HG03159 (cell line): ENCODE measurements at regions not wholly inside any gene's neighbourhood (a gene's known extent, or its start where the extent isn't known, plus 50 kb on each side); places are given as distances from the start of the nearest gene placed in this dataset.

Experiments
- ATAC-seq: cut with Tn5 transposase; IDR thresholded peaks from one replicate; pipeline ENCODE4 v1.9.1; 2021; ENCODE audit warnings: mild to moderate bottlenecking, moderate library complexity; ENCODE audit not compliant: unreplicated experiment

DNA sequence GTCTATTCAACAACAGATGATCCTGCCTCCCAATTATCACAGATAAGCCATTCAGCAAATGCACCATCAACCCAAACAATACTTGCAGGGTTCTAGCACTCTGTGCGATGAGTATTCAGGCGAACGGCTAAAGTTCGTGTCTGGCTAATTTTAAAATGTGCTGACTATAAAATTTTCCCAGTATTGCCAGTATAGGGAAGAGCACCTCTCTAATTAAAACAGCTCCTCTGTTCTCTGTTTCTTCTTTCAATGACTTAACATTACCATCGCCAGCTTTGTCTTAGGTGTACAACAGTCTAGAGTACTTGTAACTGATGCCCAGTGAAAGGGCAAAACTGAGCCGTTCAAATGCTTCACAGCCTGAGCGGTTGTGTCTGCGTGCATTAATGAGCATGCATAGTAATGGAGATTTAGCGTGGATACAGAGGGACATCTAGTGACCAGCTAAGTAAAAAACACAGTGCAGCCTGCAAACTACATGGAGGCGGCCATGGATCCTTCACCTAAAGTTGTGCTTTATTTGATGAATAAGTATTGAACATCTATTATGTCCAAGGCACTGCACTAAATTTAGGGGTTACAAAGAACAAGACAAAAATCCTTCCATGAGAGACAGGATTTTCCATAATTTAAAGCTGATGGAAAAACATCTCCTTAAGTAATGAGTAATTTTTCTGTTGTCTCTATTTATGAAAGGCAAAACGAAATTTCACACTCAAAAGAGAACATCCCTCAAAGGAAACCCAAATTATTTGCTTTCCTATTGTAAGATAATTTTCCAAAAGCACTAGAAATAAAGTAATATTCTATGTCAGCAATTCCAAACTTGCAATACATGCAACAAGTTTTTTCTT is 120.0 kb downstream of the SETD4 start:
- no peak for ATAC-seq

DNA sequence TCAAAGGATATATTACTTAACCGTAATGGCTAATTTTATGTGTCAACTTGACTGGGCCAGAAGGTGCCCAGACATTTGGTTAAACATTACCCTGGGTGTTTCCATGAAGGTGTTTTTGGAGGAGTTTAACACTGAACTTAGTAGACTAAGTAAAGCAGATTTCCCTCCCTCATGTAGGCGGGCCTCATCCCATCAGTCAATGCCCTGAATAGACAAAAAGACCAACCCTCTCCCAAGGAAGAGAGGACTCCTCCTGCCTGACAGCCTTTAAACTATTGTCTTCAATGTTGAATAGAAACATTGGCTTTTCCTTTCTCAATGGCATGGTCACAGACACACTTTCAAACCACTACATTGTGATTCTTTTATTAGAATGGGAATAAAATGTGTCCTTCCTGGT is 121.9 kb downstream of the SETD4 start:
- ATAC-seq: no peak

DNA sequence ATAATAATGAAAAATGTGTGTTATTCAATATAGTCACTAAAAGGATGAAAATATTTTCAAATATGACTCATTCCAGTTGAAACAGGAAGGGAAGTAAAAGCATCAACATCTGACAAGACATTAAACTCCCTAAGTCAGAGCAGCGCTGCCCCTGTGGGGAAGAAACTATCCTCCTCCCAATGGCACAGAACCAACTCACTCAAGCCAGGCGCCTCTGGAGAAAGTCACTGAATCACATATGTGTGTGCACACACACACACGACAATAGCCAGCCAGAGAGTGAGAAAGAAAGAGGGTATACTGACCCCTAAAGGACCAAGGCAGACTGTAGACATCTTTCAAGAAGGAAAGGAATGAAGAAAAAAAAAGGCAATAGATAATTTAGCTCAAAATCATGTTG is 126.9 kb downstream of the SETD4 start:
- ATAC-seq: no peak

DNA sequence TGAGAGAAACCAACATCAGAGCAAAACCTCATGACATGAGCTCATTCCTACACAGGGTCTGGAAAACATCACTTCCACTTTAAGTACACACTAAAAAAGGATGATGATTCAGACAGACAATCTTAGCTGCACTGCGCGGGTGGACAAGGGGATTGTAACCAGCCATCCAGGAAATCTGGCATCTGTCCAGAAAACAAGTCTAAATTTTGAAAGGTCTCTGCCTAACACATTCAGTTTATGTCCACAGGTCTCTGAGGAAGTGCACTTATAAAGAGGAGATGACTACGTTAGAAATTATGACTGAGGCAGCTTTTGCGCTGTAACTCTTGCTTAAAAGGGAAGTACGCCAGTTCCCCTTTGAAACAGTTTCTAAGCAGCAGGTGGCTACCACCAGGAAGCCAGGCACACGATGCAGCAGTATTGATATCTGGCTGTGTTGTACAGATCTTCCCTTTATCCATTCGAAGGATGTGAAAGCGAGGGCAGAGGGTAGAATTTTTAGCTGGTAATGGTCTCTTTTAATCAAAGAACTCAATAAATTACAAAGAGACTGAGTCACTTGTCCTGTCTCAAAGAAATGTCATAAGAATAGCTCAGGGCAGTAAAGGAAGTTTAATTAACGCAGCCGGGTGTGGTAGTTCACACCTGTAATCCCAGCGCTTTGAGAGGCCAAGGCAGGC is 128.0 kb downstream of the SETD4 start:
- ATAC-seq: peak; percentile 88

DNA sequence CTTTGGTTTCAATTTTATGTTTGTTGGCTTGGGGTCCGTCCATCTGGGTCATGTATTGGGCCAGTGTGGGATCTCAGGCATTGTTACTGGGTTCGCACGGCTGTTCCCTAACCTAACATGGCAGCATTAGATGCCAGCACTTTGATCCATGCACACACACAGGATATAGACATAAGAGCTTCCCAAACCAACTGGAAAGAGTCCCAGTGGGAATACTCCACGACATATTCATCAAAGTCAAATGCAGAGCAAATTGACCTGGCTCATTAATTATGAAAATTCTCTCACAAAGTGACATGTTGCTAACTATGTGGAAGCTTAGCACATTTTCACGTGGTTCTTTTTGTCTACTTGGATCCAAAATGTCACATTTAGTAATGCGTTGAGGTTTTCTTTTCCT is 130.4 kb downstream of the SETD4 start:
- ATAC-seq: no peak

DNA sequence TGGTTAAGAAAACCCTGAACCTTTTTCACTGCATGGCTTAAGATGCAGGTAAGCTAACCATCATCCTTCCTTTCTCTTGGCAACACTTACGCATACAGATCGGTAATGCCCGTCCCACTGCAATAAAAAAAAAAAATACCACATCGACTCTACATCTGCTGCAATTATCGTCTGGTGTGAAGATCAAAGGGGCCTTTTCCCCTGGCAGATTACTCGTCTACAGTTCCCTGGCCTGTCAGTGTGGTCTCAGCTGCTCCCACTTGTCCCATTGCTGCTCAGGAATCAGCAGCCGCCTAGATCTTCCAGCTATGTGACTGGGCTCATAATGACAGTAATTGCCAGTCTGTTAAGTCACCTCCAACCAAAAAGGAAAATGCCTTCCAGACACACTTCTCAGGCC is 133.1 kb downstream of the SETD4 start:
- ATAC-seq: no peak

DNA sequence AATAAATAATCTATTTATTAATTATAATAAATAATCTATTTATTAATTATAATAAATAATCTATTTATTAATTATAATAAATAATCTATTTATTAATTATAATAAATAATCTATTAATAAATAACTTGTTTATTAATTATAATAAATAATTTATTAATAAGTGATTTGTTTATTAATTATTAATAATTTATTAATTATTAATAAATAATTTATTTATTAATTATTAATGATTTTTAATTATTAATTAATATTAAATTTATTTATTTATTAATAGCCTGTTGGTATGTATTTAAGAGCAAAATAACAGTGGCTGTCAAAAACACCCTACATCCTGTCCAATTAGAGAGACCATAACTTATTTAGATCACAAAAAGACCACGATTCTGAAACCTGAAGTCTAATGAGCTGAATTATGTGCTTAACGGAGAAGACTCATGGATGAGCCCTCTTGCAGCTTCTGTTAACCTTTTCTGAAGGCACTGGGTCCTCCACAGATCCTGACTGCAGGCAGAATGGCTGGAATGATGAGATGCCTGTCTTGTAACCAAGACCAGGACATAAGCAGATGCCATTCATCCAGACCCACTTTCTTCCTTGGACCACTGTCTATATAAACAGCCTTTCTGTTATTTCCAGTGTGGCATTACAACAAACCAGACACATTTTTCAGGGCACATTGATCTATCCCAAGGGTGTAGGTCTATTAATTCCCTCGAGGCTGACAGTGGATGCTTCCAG is 134.2 kb downstream of the SETD4 start:
- no peak for ATAC-seq

DNA sequence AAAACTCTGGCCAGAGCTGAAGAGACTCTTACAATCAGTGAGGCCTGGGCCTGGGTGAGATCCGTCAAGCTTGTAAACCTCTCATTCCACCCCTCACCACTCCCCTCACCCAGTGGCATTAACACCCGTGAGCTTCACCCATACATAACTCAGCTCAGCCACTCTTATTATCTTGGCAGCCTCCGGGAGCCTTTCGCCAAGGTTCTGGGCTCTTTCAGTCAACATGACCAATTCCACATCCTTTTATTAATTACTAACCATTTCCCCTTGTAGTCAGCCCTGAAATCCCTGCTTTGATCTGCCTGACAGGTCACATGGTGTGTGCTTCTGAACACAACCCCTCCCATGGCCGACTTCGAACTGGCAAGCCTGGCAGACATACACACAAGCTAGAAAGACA is 134.8 kb downstream of the SETD4 start:
- ATAC-seq: no peak

DNA sequence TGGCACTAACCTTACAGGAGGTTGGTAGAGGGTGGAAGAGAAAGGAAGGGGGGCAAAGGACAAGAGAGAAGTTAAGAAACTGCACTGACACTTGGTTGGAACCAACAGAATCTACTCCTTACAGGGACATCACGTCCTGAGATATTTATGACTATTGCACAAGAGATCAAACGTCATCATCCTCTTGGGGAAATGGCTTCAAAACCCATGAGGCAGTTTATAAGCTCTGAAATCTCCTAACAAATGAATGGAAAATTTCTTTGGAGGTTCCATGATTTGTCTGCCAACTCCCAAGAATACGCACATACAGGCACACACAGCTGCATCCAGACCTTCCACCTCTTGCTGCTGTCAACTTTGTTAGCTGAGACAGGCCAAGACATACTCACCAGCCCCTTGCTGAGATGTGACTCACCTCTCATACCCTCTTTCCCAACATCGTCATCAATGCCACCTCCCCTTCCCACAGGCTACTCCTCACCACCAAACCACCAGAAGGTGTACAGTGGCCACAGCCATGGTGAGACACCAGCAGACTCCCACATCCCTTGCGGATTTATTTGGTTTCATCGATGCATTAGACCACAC is 135.5 kb downstream of the SETD4 start:
- no peak for ATAC-seq

DNA sequence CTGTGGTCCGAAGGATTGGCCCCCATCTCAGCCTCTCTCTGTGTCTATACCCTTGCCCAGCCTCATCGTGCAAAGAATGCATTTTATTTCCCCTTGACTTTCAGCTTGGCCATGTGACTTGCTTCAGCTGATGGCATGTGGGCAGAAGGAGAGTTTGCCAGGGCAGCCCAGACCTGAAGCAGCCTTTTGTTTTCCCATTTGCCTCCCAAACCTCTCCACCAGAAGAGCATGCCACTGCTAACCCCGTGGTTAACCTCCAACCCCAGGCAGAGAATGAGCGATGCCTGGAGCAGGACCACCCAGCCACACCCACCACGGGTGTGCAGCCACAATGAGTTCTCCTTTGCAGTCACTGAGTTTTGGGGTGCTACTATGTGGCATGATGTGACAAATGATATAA is 136.4 kb downstream of the SETD4 start:
- no peak for ATAC-seq

DNA sequence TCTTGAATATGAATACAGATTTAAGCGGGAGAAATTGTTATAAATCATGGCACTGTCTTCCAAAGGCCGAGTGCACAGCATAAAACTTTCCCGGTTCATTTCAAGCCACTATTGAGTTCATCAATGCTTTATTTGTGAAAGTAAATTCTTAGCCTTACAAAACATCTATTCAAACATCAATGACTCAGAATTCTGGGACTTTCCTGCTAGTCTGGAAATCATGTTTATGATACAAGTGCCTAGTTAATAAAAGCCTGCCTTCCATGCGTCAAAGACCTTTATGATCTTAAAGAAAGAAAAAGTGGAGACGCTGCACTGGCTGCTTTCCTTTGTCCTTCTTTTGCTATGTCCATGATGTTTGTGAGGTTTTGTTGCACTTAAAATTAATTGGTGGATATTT is 137.7 kb downstream of the SETD4 start:
- ATAC-seq: no peak

DNA sequence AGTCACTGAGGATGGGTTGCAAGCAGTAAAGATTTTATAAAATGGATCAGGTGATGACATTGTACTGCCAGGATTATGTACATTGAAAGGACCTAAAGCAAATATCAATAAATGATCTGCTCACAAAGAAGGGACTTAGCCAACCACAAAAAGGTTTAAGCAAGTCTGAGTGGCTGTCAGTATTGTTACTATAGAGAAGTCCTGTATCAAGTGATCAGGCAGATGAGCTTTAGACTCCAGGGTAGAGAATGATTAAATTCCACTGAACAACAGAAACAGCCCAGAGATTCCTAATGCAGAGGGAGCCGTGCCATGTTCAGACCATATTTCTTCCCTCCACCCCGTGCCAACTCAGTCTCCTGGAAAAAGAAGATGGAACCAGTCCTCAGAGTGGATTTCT is 138.9 kb downstream of the SETD4 start:
- ATAC-seq: no peak

DNA sequence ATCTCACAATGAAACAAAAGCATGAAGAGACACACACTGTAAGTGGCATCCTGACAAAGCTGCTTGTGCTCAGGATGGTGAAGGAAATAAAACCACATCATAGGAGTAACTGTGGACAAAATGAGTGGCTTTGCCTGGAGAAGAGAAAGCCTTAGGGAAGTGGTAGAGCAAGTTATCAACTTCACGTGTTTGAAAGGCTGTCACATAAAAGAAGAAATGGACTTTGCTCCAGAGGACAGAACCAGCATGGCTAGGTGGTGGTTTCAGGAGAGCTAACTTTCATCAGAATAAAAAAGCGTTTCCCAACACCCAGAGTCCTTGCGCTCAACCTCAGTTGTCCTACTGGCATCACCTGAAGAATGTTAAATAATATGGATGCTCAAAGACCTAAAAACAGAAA is 139.9 kb downstream of the SETD4 start:
- ATAC-seq: no peak

DNA sequence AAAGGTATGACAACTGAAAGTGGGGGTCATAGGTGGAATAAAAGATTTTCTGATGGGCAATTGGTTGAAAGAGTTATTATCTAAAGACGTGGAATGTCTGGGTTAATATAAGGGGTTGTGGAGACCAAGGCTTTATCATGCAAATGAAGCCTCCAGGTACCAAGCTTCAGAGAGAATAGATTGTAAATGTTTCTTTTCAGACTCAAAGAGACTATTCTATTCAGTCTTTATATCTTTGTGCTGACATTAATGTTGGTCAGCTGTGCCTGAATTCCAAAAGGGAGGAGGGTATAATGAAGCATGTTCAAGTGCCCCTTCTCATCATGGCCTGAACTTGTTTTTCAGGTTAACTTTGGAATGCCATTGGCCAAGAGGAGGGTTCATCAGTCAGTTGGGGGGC is 145.3 kb downstream of the SETD4 start:
- ATAC-seq: no peak

DNA sequence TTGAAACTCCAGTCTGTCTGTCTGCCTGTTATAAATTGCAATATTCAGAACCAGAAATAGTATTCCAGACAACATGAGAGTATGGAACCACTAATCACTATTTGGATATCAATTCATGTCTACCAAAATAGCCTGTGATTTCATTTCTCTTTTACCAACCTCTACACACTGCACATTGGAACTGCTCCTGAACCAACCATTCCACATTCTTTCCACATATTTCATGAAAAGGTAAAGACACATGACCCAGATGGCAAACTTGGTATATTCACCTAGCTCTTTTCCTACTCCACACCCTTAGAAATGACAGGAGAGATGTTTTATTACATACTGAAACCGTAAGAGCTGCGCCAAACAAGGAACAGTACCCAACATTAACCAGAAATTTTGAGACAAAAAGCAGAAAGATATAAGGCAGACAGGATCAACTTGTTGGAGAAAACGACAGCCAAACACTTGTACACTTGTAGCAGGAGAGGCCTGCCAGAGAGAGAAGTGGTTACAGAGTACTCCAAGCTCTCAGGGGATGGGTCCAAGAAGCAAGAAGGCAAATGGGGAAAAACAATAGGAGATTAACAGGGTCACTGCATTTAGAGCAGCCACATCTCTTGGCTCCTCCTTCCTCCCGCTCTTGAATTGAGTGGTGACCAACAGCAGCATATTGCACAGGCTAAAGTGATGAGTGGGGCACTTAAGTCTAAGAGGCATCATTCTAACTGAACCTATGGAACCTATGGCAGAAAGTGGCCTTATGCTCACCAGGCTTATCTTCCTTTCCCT is 148.7 kb downstream of the SETD4 start:
- ATAC-seq: no peak

DNA sequence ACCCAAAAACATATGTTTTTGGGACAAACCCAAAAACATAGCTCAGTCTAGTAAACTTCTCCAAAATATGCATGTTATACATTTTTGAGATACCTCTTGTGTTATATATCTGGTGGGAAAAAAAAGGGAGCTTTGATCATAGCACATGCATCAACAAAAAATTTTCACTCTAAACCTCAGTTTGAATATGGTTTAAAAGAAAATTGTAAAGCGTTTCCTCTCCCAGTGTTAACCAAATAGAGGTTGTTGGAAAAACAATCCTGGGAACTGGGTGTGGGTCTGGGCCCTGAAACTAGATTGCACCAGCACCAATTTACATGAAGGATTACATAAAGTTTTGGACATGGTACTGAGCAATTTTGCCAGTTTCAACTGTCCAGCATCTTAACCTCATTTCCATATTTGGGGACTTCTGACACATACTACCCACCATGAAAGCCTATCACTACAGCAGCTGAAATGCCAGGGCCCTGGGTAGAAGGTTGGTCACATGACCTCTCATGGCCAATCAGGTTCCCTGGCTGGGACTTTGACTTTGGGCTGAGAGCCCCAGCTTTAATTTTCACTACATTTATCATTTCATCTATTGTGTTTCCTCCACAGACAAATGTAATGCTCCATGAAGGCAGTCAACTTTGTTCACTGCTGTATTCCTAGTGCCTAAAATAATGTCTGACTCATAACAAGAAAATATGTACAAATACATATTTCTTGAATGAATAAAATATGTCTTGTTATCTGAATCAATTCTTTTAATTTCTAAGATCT is 150.7 kb downstream of the SETD4 start:
- ATAC-seq: no peak

DNA sequence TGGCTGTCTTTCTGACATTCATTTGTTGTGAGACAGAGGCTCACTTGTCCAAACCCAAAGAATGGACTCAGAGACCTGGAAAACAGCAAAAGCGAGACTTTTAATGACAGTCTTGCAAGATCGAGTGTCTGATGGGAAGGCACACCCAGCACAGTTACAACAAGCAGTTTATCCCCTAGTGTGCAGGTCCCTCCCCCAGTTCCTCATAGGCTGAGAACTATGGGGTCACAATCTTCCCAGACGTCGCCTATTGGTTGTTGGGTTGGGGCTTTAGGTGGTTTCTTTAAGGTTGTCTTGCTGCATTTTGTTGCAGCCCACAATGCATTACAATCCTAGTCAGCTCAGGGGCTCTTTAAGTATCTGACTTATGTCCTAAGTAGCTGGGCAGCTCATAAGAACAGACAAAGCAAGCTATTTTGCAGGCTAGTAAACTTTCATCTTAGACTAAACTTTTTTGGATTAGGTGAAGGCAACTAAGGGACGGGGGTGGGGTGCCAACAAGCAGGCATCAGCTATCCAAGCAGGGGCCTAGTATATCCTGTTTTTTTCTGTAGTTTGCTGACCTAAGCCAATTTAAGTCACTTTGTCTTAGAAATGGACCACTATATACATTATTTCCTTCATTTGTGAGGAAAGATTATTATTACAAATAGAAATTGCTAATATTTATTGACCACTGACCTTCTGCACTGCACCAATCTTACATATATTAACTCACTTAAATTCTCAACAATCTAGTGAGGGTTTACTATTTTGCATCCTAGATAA is 151.8 kb downstream of the SETD4 start:
- no peak for ATAC-seq

DNA sequence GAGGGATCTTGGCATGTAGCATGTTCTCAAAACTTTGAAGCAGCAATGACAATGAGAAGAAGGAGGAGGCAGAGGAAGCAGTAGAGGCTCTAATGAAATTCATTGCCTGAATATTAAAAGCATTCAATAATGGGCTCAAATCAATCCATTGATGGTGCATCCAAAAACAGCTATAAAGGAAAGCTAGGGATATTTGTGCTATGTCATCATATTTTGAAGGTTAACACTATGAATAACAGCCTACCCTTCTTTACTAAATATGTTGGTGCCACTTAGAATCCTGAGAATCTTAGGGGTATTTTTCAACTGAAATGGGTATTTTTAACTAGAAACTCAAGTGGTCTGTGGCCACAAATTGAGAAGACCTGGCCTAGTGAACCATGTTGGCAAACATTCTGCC is 153.7 kb downstream of the SETD4 start:
- ATAC-seq: no peak

DNA sequence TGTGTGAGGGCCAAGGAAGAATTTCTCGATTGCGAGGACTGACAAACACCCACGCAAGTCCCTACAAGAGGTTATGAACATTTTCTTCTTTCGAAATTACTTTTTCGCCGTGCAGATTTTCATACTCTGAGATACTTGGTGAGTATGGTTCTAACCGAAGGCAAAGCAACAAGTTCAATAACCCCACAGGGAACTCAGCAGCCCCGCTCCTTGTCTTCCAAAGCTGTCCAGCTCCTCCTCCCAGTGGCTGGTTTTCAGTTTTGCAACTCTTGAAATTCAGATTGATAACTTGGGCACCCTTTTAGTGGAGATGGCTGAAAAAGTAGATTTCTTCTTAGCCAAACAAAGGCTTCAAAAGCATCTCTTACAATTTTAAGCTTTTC is 154.4 kb downstream of the SETD4 start:
- ATAC-seq: no peak
